ENCODE measurements at regions not wholly inside any gene's neighbourhood (a gene's known extent, or its start where the extent isn't known, plus 50 kb on each side); places are given as distances from the start of the nearest gene placed in this dataset.

GRCh38 chr14:104373855-104374717 is 205.5 kb upstream of the C14orf180 start:
- H3K36me3 ChIP-seq (ENCODE audit: insufficient read depth, low read length), result no peaks in the 10 kb centered on the region
- no peak for ATAC-seq (ENCODE audit: poor library complexity)
- H3K36me3 Mint-ChIP-seq (ENCODE audit: low read depth), result no peaks in the 10 kb centered on the region
- H3K9me3 ChIP-seq (ENCODE audit: control insufficient read depth in 1 of 2, insufficient read depth in 1 of 2, low read length in 2 of 2), result peaks cover 0 to 5% of the 10 kb centered on the region in 2 experiments
- intact Hi-C loops (cut with DNase I, micrococcal nuclease), result no loop called here
- no peak for TF ChIP-seq CTCF (IDR thresholded peaks at IDR 0.05)
- no peak overlapping the region for H3K27ac ChIP-seq (ENCODE audit: low read depth in 1 of 2, low read length in 2 of 2)
- no peaks in the 10 kb centered on the region for H3K9me3 Mint-ChIP-seq
- POLR2A ChIA-PET, result interaction anchor here (0.8 kb wide), 1 partner anchor 16 kb away, joined by 3 read pairs; no protein-coding TSS in a partner anchor
- DNase-seq, result no peak
- H3K4me3 ChIP-seq (ENCODE audit: low read length), result no peak overlapping the region
- CTCF ChIA-PET, result no interaction called here
- no peaks in the 10 kb centered on the region for H3K4me1 Mint-ChIP-seq (ENCODE audit: low read depth)
- peaks cover 12% of the 10 kb centered on the region for H3K4me1 ChIP-seq (ENCODE audit: insufficient read depth, low read length)
- no peaks in the 10 kb centered on the region for H3K27me3 Mint-ChIP-seq
- no peaks in the 10 kb centered on the region for H3K27me3 ChIP-seq (ENCODE audit: control insufficient read depth in 1 of 2, insufficient read depth in 2 of 2, low read length in 2 of 2)
- no peak overlapping the region for H3K4me3 Mint-ChIP-seq
- no peak overlapping the region for H3K27ac Mint-ChIP-seq

GRCh38 chr14:104374718-104375080 is 204.9 kb upstream of the C14orf180 start:
- H3K27me3 ChIP-seq (ENCODE audit: control insufficient read depth in 1 of 2, insufficient read depth in 2 of 2, low read length in 2 of 2), result no peaks in the 10 kb centered on the region
- H3K4me1 ChIP-seq (ENCODE audit: insufficient read depth, low read length), result peaks cover 12% of the 10 kb centered on the region
- H3K9me3 ChIP-seq (ENCODE audit: control insufficient read depth in 1 of 2, insufficient read depth in 1 of 2, low read length in 2 of 2), result peaks cover 3 to 9% of the 10 kb centered on the region in 2 experiments
- Mint-ChIP-seq H3K4me1 (ENCODE audit: low read depth) (no peaks in the 10 kb centered on the region), H3K27me3 (no peaks in the 10 kb centered on the region), H3K9me3 (no peaks in the 10 kb centered on the region), H3K36me3 (ENCODE audit: low read depth) (no peaks in the 10 kb centered on the region), H3K27ac (no peak overlapping the region), H3K4me3 (no peak overlapping the region)
- no peak overlapping the region for H3K27ac ChIP-seq (ENCODE audit: low read depth in 1 of 2, low read length in 2 of 2)
- intact Hi-C loops (cut with DNase I, micrococcal nuclease), result no loop called here
- ChIA-PET CTCF (no interaction called here), POLR2A (interaction anchor here (0.8 kb wide), 1 partner anchor 16 kb away, joined by 3 read pairs; no protein-coding TSS in a partner anchor)
- ATAC-seq (ENCODE audit: poor library complexity) (no peak), DNase-seq (no peak)
- H3K4me3 ChIP-seq (ENCODE audit: low read length), result no peak overlapping the region
- TF ChIP-seq CTCF (IDR thresholded peaks at IDR 0.05), result no peak
- H3K36me3 ChIP-seq (ENCODE audit: insufficient read depth, low read length), result no peaks in the 10 kb centered on the region

- peaks cover 12% of the 10 kb centered on the region for H3K4me1 ChIP-seq (ENCODE audit: insufficient read depth, low read length)
- H3K36me3 ChIP-seq (ENCODE audit: insufficient read depth, low read length), result no peaks in the 10 kb centered on the region
- Mint-ChIP-seq H3K27me3 (no peaks in the 10 kb centered on the region), H3K9me3 (peaks cover 3% of the 10 kb centered on the region), H3K4me3 (no peak overlapping the region), H3K27ac (no peak overlapping the region), H3K36me3 (ENCODE audit: low read depth) (no peaks in the 10 kb centered on the region), H3K4me1 (ENCODE audit: low read depth) (no peaks in the 10 kb centered on the region)
- POLR2A ChIA-PET, result no interaction called here
- DNase-seq (no peak), ATAC-seq (ENCODE audit: poor library complexity) (no peak)
- no peaks in the 10 kb centered on the region for H3K27me3 ChIP-seq (ENCODE audit: control insufficient read depth in 1 of 2, insufficient read depth in 2 of 2, low read length in 2 of 2)
- CTCF ChIA-PET, result no interaction called here
- intact Hi-C loops (cut with DNase I, micrococcal nuclease), result no loop called here
- TF ChIP-seq CTCF (IDR thresholded peaks at IDR 0.05), result no peak
- no peak overlapping the region for H3K27ac ChIP-seq (ENCODE audit: low read depth in 1 of 2, low read length in 2 of 2)
- no peak overlapping the region for H3K4me3 ChIP-seq (ENCODE audit: low read length)
- H3K9me3 ChIP-seq (ENCODE audit: control insufficient read depth in 1 of 2, insufficient read depth in 1 of 2, low read length in 2 of 2), result peaks cover 13 to 18% of the 10 kb centered on the region in 2 experiments
Measured at GRCh38 chr14:104375551-104376201, 203.9 kb upstream of the C14orf180 start.
